ENCODE measurements at regions not wholly inside any gene's neighbourhood (a gene's known extent, or its start where the extent isn't known, plus 50 kb on each side); places are given as distances from the start of the nearest gene placed in this dataset.
"Not testable (repeated sequence)": the region's sequence is repeated elsewhere in the genome, so short reads cannot be mapped to it uniquely, and the experiment has no call there.

DNA sequence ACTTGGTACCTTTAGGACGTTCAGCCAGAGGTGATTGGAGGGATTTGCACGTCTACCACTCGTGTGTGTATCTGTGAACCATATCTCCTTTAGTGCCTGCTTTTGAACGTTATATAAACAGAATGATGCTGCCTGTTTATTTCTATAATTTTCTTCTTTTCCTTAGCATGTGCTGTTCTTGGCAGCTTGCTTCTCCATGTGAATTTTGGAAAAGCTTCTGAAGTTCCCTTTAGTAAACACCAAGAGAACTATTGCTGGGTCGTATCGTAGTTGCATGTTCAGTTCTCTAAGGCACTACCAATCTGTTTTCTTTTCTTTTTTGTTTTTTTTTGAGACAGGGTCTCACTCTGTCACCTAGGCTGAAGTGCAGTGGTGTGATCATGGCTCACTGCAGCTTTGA is 73.8 kb upstream of the FANCC start:
- not testable (repeated sequence) for DNase-seq (ENCODE audit: extremely low read depth, low read depth)

DNA sequence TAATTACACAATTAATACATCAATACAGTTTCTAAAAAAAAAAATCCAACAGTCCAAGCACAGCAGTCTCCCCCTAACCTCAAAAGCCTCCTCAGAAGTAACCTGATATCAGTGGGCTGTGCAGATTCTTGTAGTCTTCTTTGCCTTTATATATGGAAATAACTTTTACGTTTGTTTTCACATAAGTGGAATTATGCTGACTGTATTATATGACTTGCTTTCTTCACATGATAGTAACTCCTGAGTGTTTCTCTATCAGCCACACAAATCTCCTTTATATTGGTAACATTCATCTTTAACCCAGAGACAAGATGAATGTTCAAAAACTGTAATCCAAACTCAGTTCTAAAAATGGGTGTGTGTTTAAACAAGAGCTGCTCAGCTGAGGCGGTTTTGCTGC is 71.9 kb upstream of the FANCC start:
- TF ChIP-seq, protein P1, sequence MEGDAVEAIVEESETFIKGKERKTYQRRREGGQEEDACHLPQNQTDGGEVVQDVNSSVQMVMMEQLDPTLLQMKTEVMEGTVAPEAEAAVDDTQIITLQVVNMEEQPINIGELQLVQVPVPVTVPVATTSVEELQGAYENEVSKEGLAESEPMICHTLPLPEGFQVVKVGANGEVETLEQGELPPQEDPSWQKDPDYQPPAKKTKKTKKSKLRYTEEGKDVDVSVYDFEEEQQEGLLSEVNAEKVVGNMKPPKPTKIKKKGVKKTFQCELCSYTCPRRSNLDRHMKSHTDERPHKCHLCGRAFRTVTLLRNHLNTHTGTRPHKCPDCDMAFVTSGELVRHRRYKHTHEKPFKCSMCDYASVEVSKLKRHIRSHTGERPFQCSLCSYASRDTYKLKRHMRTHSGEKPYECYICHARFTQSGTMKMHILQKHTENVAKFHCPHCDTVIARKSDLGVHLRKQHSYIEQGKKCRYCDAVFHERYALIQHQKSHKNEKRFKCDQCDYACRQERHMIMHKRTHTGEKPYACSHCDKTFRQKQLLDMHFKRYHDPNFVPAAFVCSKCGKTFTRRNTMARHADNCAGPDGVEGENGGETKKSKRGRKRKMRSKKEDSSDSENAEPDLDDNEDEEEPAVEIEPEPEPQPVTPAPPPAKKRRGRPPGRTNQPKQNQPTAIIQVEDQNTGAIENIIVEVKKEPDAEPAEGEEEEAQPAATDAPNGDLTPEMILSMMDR (IDR thresholded peaks at IDR 0.05; ENCODE audit: low read depth, low read length) = no peak
- no peak for DNase-seq (ENCODE audit: extremely low read depth, low read depth)

DNA sequence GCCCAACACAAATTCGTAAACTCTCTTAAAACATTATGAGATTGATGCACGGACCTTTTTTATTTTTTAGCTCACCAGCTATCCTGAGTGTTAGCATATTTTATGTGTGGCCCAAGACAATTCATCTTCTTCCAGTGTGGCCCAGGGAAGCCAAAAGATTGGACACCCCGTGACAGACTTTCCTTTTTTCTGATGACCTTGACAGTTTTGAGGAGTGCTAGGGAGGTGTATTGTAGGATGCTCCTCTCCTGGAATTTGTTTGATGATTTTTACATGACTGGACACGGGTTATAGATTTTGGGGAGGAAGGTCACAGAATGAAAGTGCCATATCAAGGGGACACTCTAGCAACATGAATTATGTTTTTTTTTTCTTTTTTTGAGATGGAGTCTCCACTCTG is 69.3 kb upstream of the FANCC start:
- TF ChIP-seq, protein P1 (IDR thresholded peaks at IDR 0.05; ENCODE audit: low read depth, low read length) = no peak
- no peak for DNase-seq (ENCODE audit: extremely low read depth, low read depth)

DNA sequence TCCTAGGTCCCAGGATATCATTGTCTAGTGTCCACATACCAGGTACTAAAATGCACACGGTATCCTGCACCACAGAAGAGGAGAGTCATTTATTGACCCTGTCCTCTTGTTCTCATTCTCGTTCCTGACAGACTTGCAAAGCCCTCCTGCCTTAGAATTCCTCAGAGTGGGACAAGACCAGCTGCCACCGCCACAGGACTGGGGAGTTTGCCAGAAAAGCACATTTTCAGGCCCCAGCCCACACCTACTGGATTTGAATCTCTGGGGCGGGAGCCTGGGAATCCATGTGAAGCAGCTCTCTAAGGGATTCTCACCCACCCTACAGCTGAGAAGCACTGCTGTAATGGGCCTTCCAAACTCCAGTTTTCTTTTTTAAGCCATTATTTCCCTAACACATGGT is 68.0 kb upstream of the FANCC start:
- TF ChIP-seq, protein P1 (IDR thresholded peaks at IDR 0.05; ENCODE audit: low read depth, low read length) = no peak
- no peak for DNase-seq (ENCODE audit: extremely low read depth, low read depth)

DNA sequence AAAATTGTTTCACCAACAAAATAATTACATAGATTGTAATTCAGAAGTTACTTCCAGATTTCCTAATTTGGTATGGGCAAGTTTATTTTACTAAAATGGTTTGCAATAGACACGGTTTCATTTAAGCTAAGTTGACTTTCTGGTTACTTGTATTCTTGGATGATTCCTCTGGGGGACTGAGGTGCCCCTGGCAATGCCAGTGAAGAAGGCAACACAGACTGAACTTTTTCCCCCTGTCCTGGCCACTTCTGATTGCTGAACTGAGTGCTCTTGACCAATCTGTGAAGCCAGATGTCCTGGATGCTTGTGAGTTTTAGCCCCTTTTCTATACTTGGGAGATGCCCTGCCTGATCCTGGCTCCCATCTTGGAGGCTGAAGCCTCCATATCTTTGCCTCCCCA is 66.3 kb upstream of the FANCC start:
- TF ChIP-seq, protein P1 (IDR thresholded peaks at IDR 0.05; ENCODE audit: low read depth, low read length) = no peak
- DNase-seq (ENCODE audit: extremely low read depth, low read depth) = no peak

DNA sequence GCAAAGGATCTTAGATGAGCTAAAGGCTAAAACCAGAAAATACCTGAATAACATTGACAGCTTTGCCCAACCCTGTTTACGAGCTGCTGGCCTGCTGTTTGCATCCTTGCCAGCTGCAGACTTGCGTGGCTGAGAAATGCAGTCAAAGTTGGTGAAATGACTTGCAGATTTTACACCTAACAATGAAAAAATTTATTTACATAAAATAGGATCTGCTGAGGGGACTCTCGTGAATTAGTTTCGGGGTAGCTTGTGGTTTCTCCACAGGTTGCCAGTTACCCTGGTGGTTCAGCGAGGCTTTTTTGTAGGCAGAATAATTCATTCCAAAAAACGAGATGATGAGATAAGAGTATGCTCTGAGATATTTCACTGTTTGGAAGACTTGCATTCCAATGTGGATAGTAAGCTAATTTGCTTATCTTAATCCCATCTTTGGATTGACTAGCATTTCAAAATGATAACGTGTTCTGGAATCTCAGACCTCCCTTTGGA is 65.7 kb upstream of the FANCC start:
- peak; percentile 34 for DNase-seq (ENCODE audit: extremely low read depth, low read depth)
- TF ChIP-seq, protein P1 (IDR thresholded peaks at IDR 0.05; ENCODE audit: low read depth, low read length) = no peak

DNA sequence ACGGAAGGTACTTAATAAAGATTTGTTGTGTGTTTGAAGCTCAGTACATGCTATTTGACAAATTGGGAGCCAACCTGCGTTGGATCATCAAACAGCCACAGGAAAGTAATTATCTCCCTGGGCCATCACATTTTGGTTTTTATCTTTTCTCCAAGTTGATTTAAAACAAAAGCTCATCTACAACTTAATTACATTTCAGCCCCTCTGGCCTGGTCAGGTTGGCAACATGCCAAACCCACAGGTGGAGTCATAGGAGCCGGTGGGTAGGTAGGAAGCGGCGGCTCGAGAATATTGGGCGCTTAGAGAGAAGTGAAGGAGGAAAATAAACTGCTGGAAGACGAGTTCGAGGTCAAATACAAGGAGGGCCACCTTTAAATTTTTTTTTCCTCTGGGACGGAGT is 64.9 kb upstream of the FANCC start:
- no peak for DNase-seq (ENCODE audit: extremely low read depth, low read depth)
- TF ChIP-seq, protein P1 (IDR thresholded peaks at IDR 0.05; ENCODE audit: low read depth, low read length) = no peak

DNA sequence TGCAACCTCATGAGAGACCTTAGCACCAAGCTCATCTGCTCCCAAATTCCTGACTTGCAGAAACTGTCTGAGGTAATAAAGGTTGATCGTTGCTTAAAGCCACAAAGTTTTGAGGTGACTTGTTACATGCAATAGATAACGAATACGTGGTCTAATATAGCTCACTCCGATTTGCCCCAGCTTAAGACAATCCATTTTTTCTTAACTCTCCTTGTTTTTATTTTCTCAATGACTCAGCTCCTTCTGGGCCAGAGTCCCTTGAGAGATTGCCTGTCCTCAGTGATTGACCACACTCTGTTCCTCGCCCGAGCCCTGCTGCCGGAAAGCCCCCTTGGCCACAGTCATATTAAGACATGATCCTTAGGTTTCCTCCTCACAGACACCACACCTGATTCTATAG is 63.7 kb upstream of the FANCC start:
- DNase-seq (ENCODE audit: extremely low read depth, low read depth) = peak; percentile 35
- TF ChIP-seq, protein P1 (IDR thresholded peaks at IDR 0.05; ENCODE audit: low read depth, low read length) = no peak

Data from AG09319 (cell line).